Neural progenitor cell (in vitro differentiated cells): ENCODE measurements at regions not wholly inside any gene's neighbourhood (a gene's known extent, or its start where the extent isn't known, plus 50 kb on each side); places are given as distances from the start of the nearest gene placed in this dataset.

Experiments used
- DNase-seq: peaks from one replicate; pipeline ENCODE4 v3.0.0-alpha.2; 2016; ENCODE audit warnings: low spot score
- H2AFZ ChIP-seq: fragments of 200-600 bp; sonication (generic); replicated peaks from 2 replicates; pipeline ENCODE4 v1.6.1; 2016; ENCODE audit warnings: antibody characterized with exemption
- H3F3A ChIP-seq: fragments of 200-600 bp; sonication (generic); 2 replicates; pipeline ENCODE4 v1.6.1; 2016; ENCODE audit warnings: antibody characterized with exemption, low read depth
- H3K27ac ChIP-seq: fragments of 200-600 bp; sonication (generic); 2 replicates; pipeline ENCODE4 v1.5.1; 2016; ENCODE audit warnings: mild to moderate bottlenecking
- H3K27me3 ChIP-seq: fragments of 200-600 bp; sonication (generic); 2 replicates; pipeline ENCODE4 v1.6.1; 2016; ENCODE audit warnings: mild to moderate bottlenecking, moderate library complexity
- H3K36me3 ChIP-seq: fragments of 200-600 bp; sonication (generic); 2 replicates; pipeline ENCODE4 v1.5.1; 2016
- H3K4me1 ChIP-seq: fragments of 200-600 bp; sonication (generic); 2 replicates; pipeline ENCODE4 v1.6.1; 2016; ENCODE audit warnings: mixed run types
- H3K4me2 ChIP-seq: fragments of 200-600 bp; sonication (generic); 2 replicates; pipeline ENCODE4 v1.6.1; 2016
- H3K4me3 ChIP-seq: fragments of 200-600 bp; sonication (generic); 2 replicates; pipeline ENCODE4 v1.5.1; 2016
- H3K79me2 ChIP-seq: fragments of 200-600 bp; sonication (generic); 2 replicates; pipeline ENCODE4 v1.6.1; 2016; ENCODE audit warnings: low read depth
- H3K9ac ChIP-seq: fragments of 200-600 bp; sonication (generic); 2 replicates; pipeline ENCODE4 v1.6.1; 2016
- H3K9me3 ChIP-seq: fragments of 200-600 bp; sonication (generic); 2 replicates; pipeline ENCODE4 v1.5.1; 2016; ENCODE audit warnings: low read depth
- H4K20me1 ChIP-seq: fragments of 200-600 bp; sonication (generic); 2 replicates; pipeline ENCODE4 v1.6.1; 2016; ENCODE audit warnings: low read depth
- H3K27ac Mint-ChIP-seq: 3 replicates; pipeline ENCODE4 v1.8.0; 2021; ENCODE audit warnings: mixed read lengths
- H3K27me3 Mint-ChIP-seq: 2 replicates; pipeline ENCODE4 v1.8.0; 2022; ENCODE audit warnings: low read depth, mild to moderate bottlenecking, inconsistent platforms, moderate library complexity, mixed read lengths; ENCODE audit not compliant: insufficient read depth
- H3K36me3 Mint-ChIP-seq: 3 replicates; pipeline ENCODE4 v1.8.0; 2021; ENCODE audit warnings: mixed read lengths
- H3K4me1 Mint-ChIP-seq: 3 replicates; pipeline ENCODE4 v1.8.0; 2021; ENCODE audit warnings: mixed read lengths
- H3K4me3 Mint-ChIP-seq: 3 replicates; pipeline ENCODE4 v1.8.0; 2021; ENCODE audit warnings: mild to moderate bottlenecking, moderate library complexity, mixed read lengths
- H3K9me3 Mint-ChIP-seq: 3 replicates; pipeline ENCODE4 v1.8.0; 2020; ENCODE audit warnings: mixed read lengths
- CTCF ChIP-seq: fragments of 200-600 bp; sonication (generic); IDR thresholded peaks from 2 replicates; pipeline ENCODE4 v1.5.1; 2017; ENCODE audit warnings: antibody characterized with exemption, mild to moderate bottlenecking
- EZH2 ChIP-seq: fragments of 200-600 bp; sonication (generic); IDR thresholded peaks from 2 replicates; pipeline ENCODE4 v1.6.1; 2017; ENCODE audit warnings: antibody characterized with exemption, mild to moderate bottlenecking, moderate library complexity
- EZH2phosphoT487 ChIP-seq: fragments of 200-600 bp; sonication (generic); IDR thresholded peaks from 2 replicates; pipeline ENCODE4 v1.6.1; 2017; ENCODE audit warnings: antibody characterized with exemption

GRCh38 chr6:168371618-168371980 is 52.0 kb upstream of the DACT2 start:
- H4K20me1 ChIP-seq: no peaks in the 10 kb centered on the region
- peaks cover 10% of the 10 kb centered on the region for H3K4me1 Mint-ChIP-seq
- peaks cover 14% of the 10 kb centered on the region for H3K27me3 Mint-ChIP-seq
- no peaks in the 10 kb centered on the region for H3K36me3 Mint-ChIP-seq
- H3K9ac ChIP-seq: no peak overlapping the region
- H3K27ac Mint-ChIP-seq: no peak overlapping the region
- H2AFZ ChIP-seq: no peak overlapping the region
- no peaks in the 10 kb centered on the region for H3K9me3 ChIP-seq
- H3K9me3 Mint-ChIP-seq: no peaks in the 10 kb centered on the region
- no peaks in the 10 kb centered on the region for H3K4me1 ChIP-seq
- H3K4me3 ChIP-seq: no peak overlapping the region
- no peak for TF ChIP-seq EZH2
- TF ChIP-seq EZH2phosphoT487: no peak
- TF ChIP-seq CTCF: no peak
- no peak for DNase-seq
- H3K27ac ChIP-seq: no peak overlapping the region
- no peaks in the 10 kb centered on the region for H3K27me3 ChIP-seq
- H3F3A ChIP-seq: no peaks in the 10 kb centered on the region
- H3K4me3 Mint-ChIP-seq: no peak overlapping the region
- H3K79me2 ChIP-seq: no peaks in the 10 kb centered on the region
- H3K4me2 ChIP-seq: no peak overlapping the region
- H3K36me3 ChIP-seq: no peaks in the 10 kb centered on the region

- no peaks in the 10 kb centered on the region for H3K36me3 ChIP-seq
- TF ChIP-seq EZH2: no peak
- TF ChIP-seq EZH2phosphoT487: no peak
- TF ChIP-seq CTCF: no peak
- no peaks in the 10 kb centered on the region for H3K9me3 Mint-ChIP-seq
- no peak overlapping the region for H3K4me2 ChIP-seq
- no peak overlapping the region for H3K27ac Mint-ChIP-seq
- no peak overlapping the region for H3K9ac ChIP-seq
- peaks cover 10% of the 10 kb centered on the region for H3K4me1 Mint-ChIP-seq
- H3K9me3 ChIP-seq: no peaks in the 10 kb centered on the region
- no peaks in the 10 kb centered on the region for H3K79me2 ChIP-seq
- no peak overlapping the region for H3K4me3 ChIP-seq
- H3K36me3 Mint-ChIP-seq: no peaks in the 10 kb centered on the region
- no peak for DNase-seq
- no peak overlapping the region for H3K27ac ChIP-seq
- no peaks in the 10 kb centered on the region for H3F3A ChIP-seq
- no peak overlapping the region for H3K4me3 Mint-ChIP-seq
- no peak overlapping the region for H2AFZ ChIP-seq
- H3K4me1 ChIP-seq: no peaks in the 10 kb centered on the region
- H3K27me3 ChIP-seq: no peaks in the 10 kb centered on the region
- no peaks in the 10 kb centered on the region for H4K20me1 ChIP-seq
- peaks cover 14% of the 10 kb centered on the region for H3K27me3 Mint-ChIP-seq
Measured at GRCh38 chr6:168371981-168372711, 52.6 kb upstream of the DACT2 start.

GRCh38 chr6:168372889-168373288 is 53.3 kb upstream of the DACT2 start:
- Histone ChIP-seq H3K36me3 (no peaks in the 10 kb centered on the region), H3K79me2 (no peaks in the 10 kb centered on the region), H3K4me2 (no peak overlapping the region), H3K9me3 (no peaks in the 10 kb centered on the region), H3F3A (no peaks in the 10 kb centered on the region), H2AFZ (no peak overlapping the region), H3K4me1 (no peaks in the 10 kb centered on the region), H4K20me1 (no peaks in the 10 kb centered on the region), H3K27me3 (no peaks in the 10 kb centered on the region), H3K27ac (no peak overlapping the region), H3K4me3 (no peak overlapping the region), H3K9ac (no peak overlapping the region)
- H3K27me3 Mint-ChIP-seq: peaks cover 14% of the 10 kb centered on the region
- peaks cover 7% of the 10 kb centered on the region for H3K4me1 Mint-ChIP-seq
- no peaks in the 10 kb centered on the region for H3K9me3 Mint-ChIP-seq
- H3K36me3 Mint-ChIP-seq: no peaks in the 10 kb centered on the region
- no peak overlapping the region for H3K27ac Mint-ChIP-seq
- DNase-seq: no peak
- TF ChIP-seq CTCF (no peak), EZH2phosphoT487 (no peak), EZH2 (no peak)
- no peak overlapping the region for H3K4me3 Mint-ChIP-seq
